Effector memory CD4-positive, alpha-beta T cell (primary cell): ENCODE measurements at regions not wholly inside any gene's neighbourhood (a gene's known extent, or its start where the extent isn't known, plus 50 kb on each side); places are given as distances from the start of the nearest gene placed in this dataset.

Experiments
- DNase-seq, 3 donors: peaks; one replicate each; pipeline ENCODE4 v3.0.0-alpha.2; 2020
- H3K27ac ChIP-seq: 2 replicates; pipeline ENCODE4 v1.7.0; 2013; ENCODE audit warnings: mild to moderate bottlenecking, low read length, moderate library complexity; ENCODE audit not compliant: insufficient read depth, poor library complexity, severe bottlenecking
- H3K27me3 ChIP-seq: replicated peaks from 2 replicates; pipeline ENCODE4 v1.7.0; 2013; ENCODE audit warnings: mild to moderate bottlenecking, low read length; ENCODE audit not compliant: insufficient read depth, control insufficient read depth, poor library complexity, severe bottlenecking
- H3K36me3 ChIP-seq: 2 replicates; pipeline ENCODE4 v1.7.0; 2013; ENCODE audit warnings: mild to moderate bottlenecking, low read length, moderate library complexity; ENCODE audit not compliant: control insufficient read depth, insufficient read depth
- H3K4me1 ChIP-seq: 2 replicates; pipeline ENCODE4 v1.7.0; 2013; ENCODE audit warnings: low read length, mild to moderate bottlenecking; ENCODE audit not compliant: control insufficient read depth, insufficient read depth, poor library complexity, severe bottlenecking
- H3K4me3 ChIP-seq: 2 replicates; pipeline ENCODE4 v1.7.0; 2013; ENCODE audit warnings: low read length, low read depth, mild to moderate bottlenecking; ENCODE audit not compliant: insufficient read depth, poor library complexity, severe bottlenecking
- H3K9me3 ChIP-seq: 2 replicates; pipeline ENCODE4 v1.7.0; 2013; ENCODE audit warnings: mild to moderate bottlenecking, low read length, moderate library complexity; ENCODE audit not compliant: control insufficient read depth

GRCh38 chr14:30482276-30482675, 76.7 kb upstream of the G2E3 start:
- Histone ChIP-seq H3K4me1 (no peaks in the 10 kb centered on the region), H3K27me3 (no peaks in the 10 kb centered on the region), H3K9me3 (no peaks in the 10 kb centered on the region), H3K4me3 (no peak overlapping the region), H3K27ac (no peak overlapping the region), H3K36me3 (no peaks in the 10 kb centered on the region)
- no peak for DNase-seq

GRCh38 chr14:30484201-30484600, 74.8 kb upstream of the G2E3 start:
- Histone ChIP-seq H3K27me3 (no peaks in the 10 kb centered on the region), H3K27ac (no peak overlapping the region), H3K9me3 (no peaks in the 10 kb centered on the region), H3K4me1 (no peaks in the 10 kb centered on the region), H3K4me3 (no peak overlapping the region), H3K36me3 (no peaks in the 10 kb centered on the region)
- no peak for DNase-seq

GRCh38 chr14:30484976-30485375, 74.0 kb upstream of the G2E3 start:
- no peaks in the 10 kb centered on the region for H3K4me1 ChIP-seq
- H3K36me3 ChIP-seq = no peaks in the 10 kb centered on the region
- no peak overlapping the region for H3K27ac ChIP-seq
- no peak overlapping the region for H3K4me3 ChIP-seq
- no peaks in the 10 kb centered on the region for H3K27me3 ChIP-seq
- DNase-seq = no peak
- no peaks in the 10 kb centered on the region for H3K9me3 ChIP-seq

- no peaks in the 10 kb centered on the region for H3K4me1 ChIP-seq
- DNase-seq = no peak
- H3K27ac ChIP-seq = no peak overlapping the region
- no peaks in the 10 kb centered on the region for H3K27me3 ChIP-seq
- H3K36me3 ChIP-seq = no peaks in the 10 kb centered on the region
- H3K9me3 ChIP-seq = no peaks in the 10 kb centered on the region
- H3K4me3 ChIP-seq = no peak overlapping the region
These were observed 62.1 kb upstream of the G2E3 start for GRCh38 chr14:30496852-30497251.

GRCh38 chr14:30499358-30499757, 59.6 kb upstream of the G2E3 start:
- Histone ChIP-seq H3K27ac (no peak overlapping the region), H3K36me3 (no peaks in the 10 kb centered on the region), H3K27me3 (no peaks in the 10 kb centered on the region), H3K4me1 (no peaks in the 10 kb centered on the region), H3K9me3 (no peaks in the 10 kb centered on the region), H3K4me3 (no peak overlapping the region)
- DNase-seq = no peak

GRCh38 chr14:30500222-30500621, 58.7 kb upstream of the G2E3 start:
- Histone ChIP-seq H3K4me1 (no peaks in the 10 kb centered on the region), H3K4me3 (no peak overlapping the region), H3K36me3 (no peaks in the 10 kb centered on the region), H3K27ac (no peak overlapping the region), H3K9me3 (no peaks in the 10 kb centered on the region), H3K27me3 (no peaks in the 10 kb centered on the region)
- no peak for DNase-seq

- no peaks in the 10 kb centered on the region for H3K9me3 ChIP-seq
- no peak for DNase-seq
- no peaks in the 10 kb centered on the region for H3K36me3 ChIP-seq
- no peaks in the 10 kb centered on the region for H3K27me3 ChIP-seq
- H3K27ac ChIP-seq = no peak overlapping the region
- no peaks in the 10 kb centered on the region for H3K4me1 ChIP-seq
- no peak overlapping the region for H3K4me3 ChIP-seq
These were observed 51.7 kb upstream of the G2E3 start for GRCh38 chr14:30507209-30507608.
